Astrocyte (in vitro differentiated cells and primary cell): ENCODE measurements at regions not wholly inside any gene's neighbourhood (a gene's known extent, or its start where the extent isn't known, plus 50 kb on each side); places are given as distances from the start of the nearest gene placed in this dataset.
"Not testable (repeated sequence)": the region's sequence is repeated elsewhere in the genome, so short reads cannot be mapped to it uniquely, and the experiment has no call there.

Experiments used
- EZH2 ChIP-seq: IDR thresholded peaks from 2 replicates; pipeline ENCODE4 v1.6.1; 2012; ENCODE audit warnings: mild to moderate bottlenecking, low read length, inconsistent platforms; ENCODE audit not compliant: insufficient read depth
- TF ChIP-seq, protein P1 (sequence below): IDR thresholded peaks from 2 replicates; pipeline ENCODE4 v1.5.1; 2011; ENCODE audit warnings: low read depth, mild to moderate bottlenecking, inconsistent platforms, low read length, moderate library complexity; ENCODE audit not compliant: insufficient read depth

DNA sequence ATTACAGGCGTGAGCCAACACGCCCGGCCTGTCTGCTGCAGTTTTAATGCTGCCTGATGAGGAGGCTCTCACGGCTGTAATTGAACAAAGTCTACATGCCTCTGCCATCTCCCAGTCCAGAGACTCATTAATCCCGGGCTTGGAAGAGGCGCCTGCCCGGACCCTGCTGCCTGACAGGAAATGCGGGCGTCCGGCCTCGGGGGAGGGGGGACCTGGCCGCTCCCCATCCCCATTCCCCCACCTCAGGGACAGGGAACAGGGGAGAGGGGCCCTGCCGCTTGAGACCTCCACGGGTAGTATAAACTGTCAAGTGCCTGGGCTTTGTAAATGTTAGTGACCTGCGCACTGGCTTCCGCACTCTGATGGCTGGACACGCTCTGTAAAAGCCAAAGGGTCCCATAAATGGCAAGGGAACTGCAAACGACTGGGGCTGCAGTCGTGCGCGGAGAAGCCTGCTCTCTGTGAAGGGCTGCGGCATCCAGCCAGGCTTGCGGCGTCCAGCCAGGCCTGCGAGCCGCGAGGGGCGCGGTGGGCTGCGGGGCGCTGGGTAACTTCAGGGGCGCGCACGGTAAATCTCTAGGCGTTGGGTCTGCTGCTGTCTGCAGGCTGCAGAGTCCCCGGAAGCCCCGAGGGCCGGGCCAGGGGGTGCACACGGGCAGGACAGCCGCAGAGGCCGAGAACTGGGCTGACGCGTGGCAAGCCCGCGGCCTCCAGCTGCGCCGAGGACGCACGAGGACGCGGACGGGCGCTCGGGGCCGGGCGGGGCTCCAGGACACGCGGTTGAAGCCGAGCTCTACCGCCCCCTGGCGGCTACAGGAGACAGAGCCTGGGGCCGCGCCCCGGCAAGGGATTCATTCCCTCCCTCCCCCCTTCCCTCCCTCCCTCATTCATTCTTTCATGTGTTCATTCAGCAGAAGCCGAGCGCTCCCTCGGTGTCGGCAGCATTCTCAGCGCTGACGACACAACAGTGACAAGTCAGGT is 78.4 kb downstream of the KCNJ18 start:
- TF ChIP-seq, protein P1, sequence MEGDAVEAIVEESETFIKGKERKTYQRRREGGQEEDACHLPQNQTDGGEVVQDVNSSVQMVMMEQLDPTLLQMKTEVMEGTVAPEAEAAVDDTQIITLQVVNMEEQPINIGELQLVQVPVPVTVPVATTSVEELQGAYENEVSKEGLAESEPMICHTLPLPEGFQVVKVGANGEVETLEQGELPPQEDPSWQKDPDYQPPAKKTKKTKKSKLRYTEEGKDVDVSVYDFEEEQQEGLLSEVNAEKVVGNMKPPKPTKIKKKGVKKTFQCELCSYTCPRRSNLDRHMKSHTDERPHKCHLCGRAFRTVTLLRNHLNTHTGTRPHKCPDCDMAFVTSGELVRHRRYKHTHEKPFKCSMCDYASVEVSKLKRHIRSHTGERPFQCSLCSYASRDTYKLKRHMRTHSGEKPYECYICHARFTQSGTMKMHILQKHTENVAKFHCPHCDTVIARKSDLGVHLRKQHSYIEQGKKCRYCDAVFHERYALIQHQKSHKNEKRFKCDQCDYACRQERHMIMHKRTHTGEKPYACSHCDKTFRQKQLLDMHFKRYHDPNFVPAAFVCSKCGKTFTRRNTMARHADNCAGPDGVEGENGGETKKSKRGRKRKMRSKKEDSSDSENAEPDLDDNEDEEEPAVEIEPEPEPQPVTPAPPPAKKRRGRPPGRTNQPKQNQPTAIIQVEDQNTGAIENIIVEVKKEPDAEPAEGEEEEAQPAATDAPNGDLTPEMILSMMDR = not testable (repeated sequence)
- TF ChIP-seq EZH2 = not testable (repeated sequence)
